Neuronal stem cell (in vitro differentiated cells): ENCODE measurements at regions not wholly inside any gene's neighbourhood (a gene's known extent, or its start where the extent isn't known, plus 50 kb on each side); places are given as distances from the start of the nearest gene placed in this dataset.

ENCODE experiments used
- DNase-seq: peaks from one replicate; pipeline ENCODE4 v3.0.0-alpha.2; 2013; ENCODE audit warnings: low spot score
- H2AFZ ChIP-seq: one replicate; pipeline ENCODE4 v1.6.1; 2013; ENCODE audit warnings: mild to moderate bottlenecking, low read length, inconsistent platforms
- H2AK5ac ChIP-seq: 2 replicates; pipeline ENCODE4 v1.6.1; 2013; ENCODE audit warnings: low read depth, mild to moderate bottlenecking, inconsistent platforms, low read length, moderate library complexity, mixed read lengths
- H2BK120ac ChIP-seq: 2 replicates; pipeline ENCODE4 v1.6.1; 2013; ENCODE audit warnings: low read depth, mild to moderate bottlenecking, inconsistent platforms, low read length, moderate library complexity, mixed read lengths
- H2BK12ac ChIP-seq: one replicate; pipeline ENCODE4 v1.6.1; 2013; ENCODE audit warnings: low read length, inconsistent platforms
- H2BK15ac ChIP-seq: 2 replicates; pipeline ENCODE4 v1.6.1; 2013; ENCODE audit warnings: mild to moderate bottlenecking, low read length, inconsistent platforms, mixed read lengths
- H2BK5ac ChIP-seq: one replicate; pipeline ENCODE4 v1.6.1; 2013; ENCODE audit warnings: inconsistent platforms, mild to moderate bottlenecking, low read length, moderate library complexity
- H3K14ac ChIP-seq: one replicate; pipeline ENCODE4 v1.6.1; 2013; ENCODE audit warnings: low read length, inconsistent platforms
- H3K18ac ChIP-seq: 2 replicates; pipeline ENCODE4 v1.6.1; 2013; ENCODE audit warnings: low read length, inconsistent platforms
- H3K23ac ChIP-seq: 2 replicates; pipeline ENCODE4 v1.6.1; 2013; ENCODE audit warnings: low read depth, mild to moderate bottlenecking, mixed read lengths, low read length, inconsistent platforms; ENCODE audit not compliant: poor library complexity
- H3K27ac ChIP-seq: replicated peaks from 3 replicates; pipeline ENCODE4 v1.5.1; 2013; ENCODE audit warnings: low read length, inconsistent platforms
- H3K27me3 ChIP-seq, 3 experiments: 2 replicates each; pipeline ENCODE4 v1.6.1; 2013; ENCODE audit warnings: low read length in 3 of 3, mild to moderate bottlenecking in 2 of 3, inconsistent platforms in 1 of 3, low read depth in 1 of 3, mixed read lengths in 1 of 3, moderate library complexity in 1 of 3; ENCODE audit not compliant: control insufficient read depth in 3 of 3, insufficient read depth in 3 of 3
- H3K36me3 ChIP-seq, 2 donors: replicated peaks in 1 of 2; 2 replicates each; pipeline ENCODE4 v1.6.1; 2013; ENCODE audit warnings: low read length in 2 of 2; ENCODE audit not compliant: control insufficient read depth in 2 of 2, insufficient read depth in 2 of 2
- H3K4ac ChIP-seq: 2 replicates; pipeline ENCODE4 v1.6.1; 2013; ENCODE audit warnings: inconsistent platforms, mild to moderate bottlenecking, low read length, moderate library complexity
- H3K4me1 ChIP-seq, 2 donors: 1 replicate in 1 of 2; 2 replicates in 1 of 2; pipeline ENCODE4 v1.6.1; 2013; ENCODE audit warnings: low read length in 2 of 2, low read depth in 1 of 2; ENCODE audit not compliant: control insufficient read depth in 2 of 2, insufficient read depth in 1 of 2
- H3K4me2 ChIP-seq: one replicate; pipeline ENCODE4 v1.6.1; 2013; ENCODE audit warnings: mild to moderate bottlenecking, low read length, inconsistent platforms; ENCODE audit not compliant: insufficient read depth, poor library complexity, severe bottlenecking
- H3K4me3 ChIP-seq, 2 donors: 2 replicates each; pipeline ENCODE4 v1.5.1; 2013; ENCODE audit warnings: low read length in 2 of 2, mild to moderate bottlenecking in 2 of 2, inconsistent platforms in 1 of 2, moderate library complexity in 1 of 2
- H3K79me1 ChIP-seq: one replicate; pipeline ENCODE4 v1.6.1; 2013; ENCODE audit warnings: low read depth, mild to moderate bottlenecking, inconsistent platforms, low read length, moderate library complexity
- H3K9ac ChIP-seq: one replicate; pipeline ENCODE4 v1.6.1; 2013; ENCODE audit warnings: mild to moderate bottlenecking, low read depth, low read length, inconsistent platforms; ENCODE audit not compliant: poor library complexity
- H3K9me3 ChIP-seq, 2 donors: replicated peaks in 1 of 2; 2 replicates each; pipeline versions ENCODE3 to v1.6.1; 2013; ENCODE audit warnings: low read length in 2 of 2, mild to moderate bottlenecking in 2 of 2, inconsistent platforms in 1 of 2, low read depth in 1 of 2, mixed read lengths in 1 of 2, moderate library complexity in 1 of 2; ENCODE audit not compliant: control insufficient read depth in 2 of 2, insufficient read depth in 1 of 2
- H4K8ac ChIP-seq: one replicate; pipeline ENCODE4 v1.6.1; 2013; ENCODE audit warnings: low read depth, mild to moderate bottlenecking, inconsistent platforms, low read length, moderate library complexity
- H4K91ac ChIP-seq: one replicate; pipeline ENCODE4 v1.6.1; 2013; ENCODE audit warnings: low read length, low read depth, mild to moderate bottlenecking, inconsistent platforms; ENCODE audit not compliant: poor library complexity
- WGBS, 2 donors: extraction: QIAGEN DNeasy Blood & Tissue Kit; methylation state at CpG; one replicate each; pipeline ENCODE4 v1.1.7; 2013; ENCODE audit warnings: missing lambda C conversion rate in 2 of 2, mixed read lengths in 1 of 2; ENCODE audit not compliant: insufficient read length in 2 of 2, insufficient replicate concordance in 1 of 2; ENCODE audit errors: extremely low coverage in 2 of 2; 5-methylcytosine and 5-hydroxymethylcytosine counted together

GRCh38 chr4:114038762-114039387 lies 59.4 kb upstream of the ARSJ start:
- H2BK120ac ChIP-seq = no peak overlapping the region
- no peak overlapping the region for H3K4ac ChIP-seq
- DNase-seq = no peak
- no peaks in the 10 kb centered on the region for H3K9me3 ChIP-seq
- H2BK15ac ChIP-seq = no peak overlapping the region
- H3K23ac ChIP-seq = no peak overlapping the region
- H3K4me2 ChIP-seq = no peak overlapping the region
- no peak overlapping the region for H2AFZ ChIP-seq
- no peak overlapping the region for H3K18ac ChIP-seq
- H4K8ac ChIP-seq = no peak overlapping the region
- H3K9ac ChIP-seq = no peak overlapping the region
- no peaks in the 10 kb centered on the region for H3K4me1 ChIP-seq
- H2AK5ac ChIP-seq = no peak overlapping the region
- no peak overlapping the region for H4K91ac ChIP-seq
- H3K27me3 ChIP-seq = peaks cover 0 to 3% (median 0%) of the 10 kb centered on the region in 3 experiments
- no peak overlapping the region for H3K27ac ChIP-seq
- H3K14ac ChIP-seq = no peak overlapping the region
- H2BK5ac ChIP-seq = no peak overlapping the region
- WGBS, 2 donors = no CpG with 5 or more reads among the region's 2 CpGs
- H3K79me1 ChIP-seq = no peaks in the 10 kb centered on the region
- no peak overlapping the region for H2BK12ac ChIP-seq
- no peak overlapping the region for H3K4me3 ChIP-seq
- H3K36me3 ChIP-seq = no peaks in the 10 kb centered on the region

GRCh38 chr4:114040319-114041116 lies 61.1 kb upstream of the ARSJ start:
- no peak overlapping the region for H3K23ac ChIP-seq
- H3K27ac ChIP-seq = no peak overlapping the region
- no peak overlapping the region for H2AFZ ChIP-seq
- no peak for DNase-seq
- no peaks in the 10 kb centered on the region for H3K36me3 ChIP-seq
- no peak overlapping the region for H3K4me2 ChIP-seq
- H3K4me3 ChIP-seq = no peak overlapping the region
- peaks cover 0 to 3% (median 0%) of the 10 kb centered on the region in 3 experiments for H3K27me3 ChIP-seq
- H2AK5ac ChIP-seq = no peak overlapping the region
- H3K4ac ChIP-seq = no peak overlapping the region
- no peaks in the 10 kb centered on the region for H3K9me3 ChIP-seq
- H2BK120ac ChIP-seq = no peak overlapping the region
- no peak overlapping the region for H2BK12ac ChIP-seq
- H3K9ac ChIP-seq = no peak overlapping the region
- no peak overlapping the region for H4K91ac ChIP-seq
- no peak overlapping the region for H4K8ac ChIP-seq
- no CpG with 5 or more reads among the region's 3 CpGs for WGBS, 2 donors
- no peak overlapping the region for H2BK15ac ChIP-seq
- no peaks in the 10 kb centered on the region for H3K4me1 ChIP-seq
- H2BK5ac ChIP-seq = no peak overlapping the region
- no peak overlapping the region for H3K14ac ChIP-seq
- H3K18ac ChIP-seq = no peak overlapping the region
- no peaks in the 10 kb centered on the region for H3K79me1 ChIP-seq

- no peak overlapping the region for H3K4me2 ChIP-seq
- peaks cover 0 to 3% (median 0%) of the 10 kb centered on the region in 3 experiments for H3K27me3 ChIP-seq
- H4K8ac ChIP-seq = no peak overlapping the region
- no CpG with 5 or more reads among the region's 2 CpGs for WGBS, 2 donors
- no peaks in the 10 kb centered on the region for H3K9me3 ChIP-seq
- H3K4ac ChIP-seq = no peak overlapping the region
- no peaks in the 10 kb centered on the region for H3K79me1 ChIP-seq
- no peak overlapping the region for H3K18ac ChIP-seq
- no peaks in the 10 kb centered on the region for H3K4me1 ChIP-seq
- no peak overlapping the region for H2AK5ac ChIP-seq
- H2BK5ac ChIP-seq = no peak overlapping the region
- H3K23ac ChIP-seq = no peak overlapping the region
- H3K36me3 ChIP-seq = no peaks in the 10 kb centered on the region
- DNase-seq = no peak
- H3K9ac ChIP-seq = no peak overlapping the region
- H3K4me3 ChIP-seq = no peak overlapping the region
- no peak overlapping the region for H2AFZ ChIP-seq
- H2BK120ac ChIP-seq = no peak overlapping the region
- H2BK15ac ChIP-seq = no peak overlapping the region
- no peak overlapping the region for H2BK12ac ChIP-seq
- H3K27ac ChIP-seq = no peak overlapping the region
- H3K14ac ChIP-seq = no peak overlapping the region
- H4K91ac ChIP-seq = no peak overlapping the region
Measured at GRCh38 chr4:114041117-114041475, 61.6 kb upstream of the ARSJ start.

- no peak for DNase-seq
- peaks cover 0 to 3% (median 0%) of the 10 kb centered on the region in 3 experiments for H3K27me3 ChIP-seq
Measured at GRCh38 chr4:114043116-114043515, 63.7 kb upstream of the ARSJ start.

More at GRCh38 chr4:114043116-114043515, 63.7 kb upstream of the ARSJ start:
- Histone ChIP-seq H2BK120ac (no peak overlapping the region), H3K9me3 (no peaks in the 10 kb centered on the region), H3K4me3 (no peak overlapping the region), H3K4ac (no peak overlapping the region), H4K91ac (no peak overlapping the region), H2AK5ac (no peak overlapping the region), H3K18ac (no peak overlapping the region), H3K27ac (no peak overlapping the region), H2BK12ac (no peak overlapping the region), H2BK5ac (no peak overlapping the region), H3K9ac (no peak overlapping the region), H4K8ac (no peak overlapping the region), H3K79me1 (no peaks in the 10 kb centered on the region), H3K23ac (no peak overlapping the region), H3K4me1 (no peaks in the 10 kb centered on the region), H2BK15ac (no peak overlapping the region), H3K36me3 (no peaks in the 10 kb centered on the region), H2AFZ (no peak overlapping the region), H3K4me2 (no peak overlapping the region), H3K14ac (no peak overlapping the region)
